ENCODE measurements at regions not wholly inside any gene's neighbourhood (a gene's known extent, or its start where the extent isn't known, plus 50 kb on each side); places are given as distances from the start of the nearest gene placed in this dataset.

DNA sequence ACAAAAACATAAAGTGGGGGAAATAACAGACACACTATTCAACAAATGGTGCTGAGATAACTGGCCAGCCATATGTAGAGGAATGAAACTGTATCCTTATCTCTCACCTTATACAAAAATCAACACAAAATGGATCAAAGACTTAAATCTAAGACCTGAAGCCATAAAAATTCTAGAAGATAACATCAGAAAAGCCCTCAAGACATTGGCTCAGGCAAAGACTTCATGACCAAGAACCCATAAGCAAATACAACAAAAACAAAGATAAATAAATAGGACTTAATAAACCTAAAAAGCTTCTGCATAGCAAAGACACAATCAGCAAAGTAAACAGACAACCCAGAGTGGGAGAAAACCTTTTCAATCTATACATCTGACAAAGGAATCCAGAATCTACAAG lies 278.9 kb downstream of the PIK3C3 start:
- H3K4me2 ChIP-seq (ENCODE audit: low read length): no peak overlapping the region
- H4K20me1 ChIP-seq (ENCODE audit: insufficient read depth, low read length): no peaks in the 10 kb centered on the region
- no peak overlapping the region for H3K27ac ChIP-seq (ENCODE audit: low read depth, low read length, poor library complexity, severe bottlenecking)
- H3K9me2 ChIP-seq (ENCODE audit: insufficient read depth, low read length): no peaks in the 10 kb centered on the region
- no peaks in the 10 kb centered on the region for H3K36me3 ChIP-seq (ENCODE audit: insufficient read depth, low read length)
- no peak for TF ChIP-seq EZH2phosphoT487 (IDR thresholded peaks at IDR 0.05; ENCODE audit: borderline replicate concordance, low read depth, low read length)
- TF ChIP-seq, protein P1, sequence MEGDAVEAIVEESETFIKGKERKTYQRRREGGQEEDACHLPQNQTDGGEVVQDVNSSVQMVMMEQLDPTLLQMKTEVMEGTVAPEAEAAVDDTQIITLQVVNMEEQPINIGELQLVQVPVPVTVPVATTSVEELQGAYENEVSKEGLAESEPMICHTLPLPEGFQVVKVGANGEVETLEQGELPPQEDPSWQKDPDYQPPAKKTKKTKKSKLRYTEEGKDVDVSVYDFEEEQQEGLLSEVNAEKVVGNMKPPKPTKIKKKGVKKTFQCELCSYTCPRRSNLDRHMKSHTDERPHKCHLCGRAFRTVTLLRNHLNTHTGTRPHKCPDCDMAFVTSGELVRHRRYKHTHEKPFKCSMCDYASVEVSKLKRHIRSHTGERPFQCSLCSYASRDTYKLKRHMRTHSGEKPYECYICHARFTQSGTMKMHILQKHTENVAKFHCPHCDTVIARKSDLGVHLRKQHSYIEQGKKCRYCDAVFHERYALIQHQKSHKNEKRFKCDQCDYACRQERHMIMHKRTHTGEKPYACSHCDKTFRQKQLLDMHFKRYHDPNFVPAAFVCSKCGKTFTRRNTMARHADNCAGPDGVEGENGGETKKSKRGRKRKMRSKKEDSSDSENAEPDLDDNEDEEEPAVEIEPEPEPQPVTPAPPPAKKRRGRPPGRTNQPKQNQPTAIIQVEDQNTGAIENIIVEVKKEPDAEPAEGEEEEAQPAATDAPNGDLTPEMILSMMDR (conservative IDR thresholded peaks at IDR 0.05; ENCODE audit: low read length): no peak
- no peak overlapping the region for H2AFZ ChIP-seq (ENCODE audit: low read length)
- intact Hi-C loops (cut with micrococcal nuclease; ENCODE audit: unreplicated experiment): no loop called here
- CTCF ChIA-PET (ENCODE audit: unreplicated experiment): no interaction called here
- H3K79me2 ChIP-seq (ENCODE audit: insufficient read depth, low read depth, low read length): no peaks in the 10 kb centered on the region
- DNase-seq (ENCODE audit: low spot score): no peak
- no peaks in the 10 kb centered on the region for H3K9me3 ChIP-seq (ENCODE audit: low read length)
- POLR2A ChIA-PET: no interaction called here
- H3K4me3 ChIP-seq (ENCODE audit: low read depth, low read length, poor library complexity, severe bottlenecking): no peak overlapping the region
- H3K4me1 ChIP-seq (ENCODE audit: insufficient read depth, low read length, poor library complexity, severe bottlenecking): no peaks in the 10 kb centered on the region
- no TSS peak for BruUV-seq (replicated peaks)

- H3K79me2 ChIP-seq (ENCODE audit: insufficient read depth, low read depth, low read length): no peaks in the 10 kb centered on the region
- no peaks in the 10 kb centered on the region for H3K9me3 ChIP-seq (ENCODE audit: low read length)
- H3K4me2 ChIP-seq (ENCODE audit: low read length): no peak overlapping the region
- ChIA-PET POLR2A (no interaction called here), CTCF (ENCODE audit: unreplicated experiment) (no interaction called here)
- intact Hi-C loops (cut with micrococcal nuclease; ENCODE audit: unreplicated experiment): no loop called here
- H3K27ac ChIP-seq (ENCODE audit: low read depth, low read length, poor library complexity, severe bottlenecking): no peak overlapping the region
- H4K20me1 ChIP-seq (ENCODE audit: insufficient read depth, low read length): no peaks in the 10 kb centered on the region
- TF ChIP-seq EZH2phosphoT487 (IDR thresholded peaks at IDR 0.05; ENCODE audit: borderline replicate concordance, low read depth, low read length): no peak
- TF ChIP-seq, protein P1 (conservative IDR thresholded peaks at IDR 0.05; ENCODE audit: low read length): no peak
- no peak overlapping the region for H2AFZ ChIP-seq (ENCODE audit: low read length)
- H3K4me1 ChIP-seq (ENCODE audit: insufficient read depth, low read length, poor library complexity, severe bottlenecking): no peaks in the 10 kb centered on the region
- H3K9me2 ChIP-seq (ENCODE audit: insufficient read depth, low read length): no peaks in the 10 kb centered on the region
- no TSS peak for BruUV-seq (replicated peaks)
- no peak for DNase-seq (ENCODE audit: low spot score)
- H3K4me3 ChIP-seq (ENCODE audit: low read depth, low read length, poor library complexity, severe bottlenecking): no peak overlapping the region
- H3K36me3 ChIP-seq (ENCODE audit: insufficient read depth, low read length): no peaks in the 10 kb centered on the region
These were observed 287.7 kb downstream of the PIK3C3 start for GRCh38 chr18:42242758-42243157.

- intact Hi-C loops (cut with micrococcal nuclease; ENCODE audit: unreplicated experiment): no loop called here
- no peak for TF ChIP-seq EZH2phosphoT487 (IDR thresholded peaks at IDR 0.05; ENCODE audit: borderline replicate concordance, low read depth, low read length)
- TF ChIP-seq, protein P1 (conservative IDR thresholded peaks at IDR 0.05; ENCODE audit: low read length): no peak
- no peaks in the 10 kb centered on the region for H3K4me1 ChIP-seq (ENCODE audit: insufficient read depth, low read length, poor library complexity, severe bottlenecking)
- no peak overlapping the region for H3K4me3 ChIP-seq (ENCODE audit: low read depth, low read length, poor library complexity, severe bottlenecking)
- H3K9me3 ChIP-seq (ENCODE audit: low read length): no peaks in the 10 kb centered on the region
- H3K36me3 ChIP-seq (ENCODE audit: insufficient read depth, low read length): no peaks in the 10 kb centered on the region
- H3K27ac ChIP-seq (ENCODE audit: low read depth, low read length, poor library complexity, severe bottlenecking): no peak overlapping the region
- H3K9me2 ChIP-seq (ENCODE audit: insufficient read depth, low read length): no peaks in the 10 kb centered on the region
- H2AFZ ChIP-seq (ENCODE audit: low read length): no peak overlapping the region
- no peaks in the 10 kb centered on the region for H3K79me2 ChIP-seq (ENCODE audit: insufficient read depth, low read depth, low read length)
- DNase-seq (ENCODE audit: low spot score): no peak
- no peak overlapping the region for H3K4me2 ChIP-seq (ENCODE audit: low read length)
- no TSS peak for BruUV-seq (replicated peaks)
- CTCF ChIA-PET (ENCODE audit: unreplicated experiment): no interaction called here
- H4K20me1 ChIP-seq (ENCODE audit: insufficient read depth, low read length): no peaks in the 10 kb centered on the region
- POLR2A ChIA-PET: interaction anchor here (0.6 kb wide), 1 partner anchor 715 kb away, joined by 3 read pairs; no protein-coding TSS in a partner anchor
These were observed 290.1 kb downstream of the PIK3C3 start for GRCh38 chr18:42245137-42245536.
